OCI-M1 (cell line): ENCODE measurements at regions not wholly inside any gene's neighbourhood (a gene's known extent, or its start where the extent isn't known, plus 50 kb on each side); places are given as distances from the start of the nearest gene placed in this dataset.

Source experiments
- DNase-seq: peaks from one replicate; lab custom pipeline; 2025; lab: John Stamatoyannopoulos, UW

DNA sequence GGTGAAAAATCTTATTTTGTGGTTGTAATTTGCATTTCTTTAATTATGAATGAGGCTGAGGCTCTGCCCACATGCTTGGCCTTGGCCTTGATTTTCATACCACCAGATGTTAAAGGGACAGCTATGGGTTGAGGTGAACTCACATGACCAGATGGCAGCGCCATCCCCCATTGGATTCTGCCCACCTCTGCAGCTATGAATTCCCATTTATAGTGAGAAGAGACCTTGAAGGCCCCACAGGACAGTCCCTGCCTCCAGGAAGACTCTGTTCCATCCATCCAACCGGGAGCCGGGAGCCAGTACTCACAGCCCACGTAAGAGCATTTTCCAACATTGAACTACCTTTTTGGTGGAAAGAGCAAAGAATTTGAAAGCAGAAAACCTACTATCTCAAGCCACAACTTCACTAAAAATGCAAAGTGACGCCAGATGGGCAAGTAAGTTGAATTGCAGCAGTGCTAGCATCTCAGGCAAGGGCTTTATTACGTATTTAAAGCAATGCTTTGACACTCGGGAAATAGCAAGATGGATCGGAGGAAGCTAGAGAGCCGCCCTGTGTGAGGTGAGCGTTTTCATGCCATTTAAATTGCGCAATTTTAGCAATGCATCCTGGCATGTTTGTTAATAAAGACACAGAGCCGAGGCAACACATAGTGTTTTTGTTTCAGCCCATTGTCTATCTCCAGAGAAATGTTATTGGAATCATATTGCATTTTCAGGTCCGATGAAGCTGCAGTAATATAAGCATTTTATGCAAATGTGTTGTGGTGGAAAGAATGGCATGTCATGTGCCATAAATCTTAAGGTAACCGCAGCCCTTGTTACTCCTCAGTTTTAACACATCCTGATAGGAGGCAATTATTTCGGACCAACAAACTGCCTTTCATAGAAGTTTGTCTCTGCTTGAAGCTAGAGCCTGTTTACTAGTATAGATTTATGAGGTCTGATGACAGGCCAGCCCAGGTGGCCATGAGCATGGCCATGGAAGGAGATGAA is 273.4 kb upstream of the TNRC6C start:
- DNase-seq: no peak

DNA sequence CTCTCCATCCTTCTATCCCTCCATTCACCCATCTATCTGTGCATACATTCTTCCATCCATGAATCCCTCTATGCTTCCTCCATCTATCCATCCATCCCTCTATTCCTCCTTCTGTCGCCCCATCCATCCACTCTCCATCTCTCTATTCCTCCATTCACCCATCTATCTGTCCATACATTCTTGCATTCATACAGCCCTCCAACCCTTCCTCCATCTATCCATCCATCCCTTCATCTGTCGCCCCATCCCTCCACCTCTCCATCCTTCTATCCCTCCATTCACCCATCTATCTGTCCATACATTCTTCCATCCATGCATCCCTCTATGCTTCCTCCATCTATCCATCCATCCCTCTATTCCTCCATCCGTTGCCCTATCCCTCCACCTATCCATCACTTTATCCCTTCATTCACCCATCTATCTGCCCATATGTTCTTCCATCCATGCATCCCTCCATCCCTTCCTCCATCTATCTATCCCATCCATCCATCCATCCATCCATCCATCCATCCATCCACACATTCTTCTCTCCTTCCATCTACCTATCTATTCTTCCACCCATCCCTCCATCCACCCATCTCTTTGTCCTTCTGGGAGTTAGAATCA is 272.5 kb upstream of the TNRC6C start:
- DNase-seq: no peak

DNA sequence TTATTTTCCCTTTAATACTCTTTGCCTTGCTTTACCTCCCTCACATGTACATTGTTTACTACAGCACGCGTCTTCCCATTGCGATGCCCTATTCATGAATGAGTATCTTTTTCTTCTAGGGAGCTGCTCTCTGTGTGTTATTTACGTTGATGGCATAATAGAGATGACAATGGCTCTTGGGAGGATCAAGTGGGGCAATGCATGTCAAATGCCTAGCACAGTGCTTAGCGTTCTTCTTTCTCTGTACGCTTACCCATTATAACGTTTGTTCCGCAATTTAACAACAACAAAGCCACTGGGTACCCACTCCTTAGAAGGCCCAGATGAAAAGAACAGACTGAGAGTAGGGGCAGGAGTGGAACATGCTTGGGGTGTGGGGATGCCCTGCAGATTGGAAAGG is 271.6 kb upstream of the TNRC6C start:
- no peak for DNase-seq

DNA sequence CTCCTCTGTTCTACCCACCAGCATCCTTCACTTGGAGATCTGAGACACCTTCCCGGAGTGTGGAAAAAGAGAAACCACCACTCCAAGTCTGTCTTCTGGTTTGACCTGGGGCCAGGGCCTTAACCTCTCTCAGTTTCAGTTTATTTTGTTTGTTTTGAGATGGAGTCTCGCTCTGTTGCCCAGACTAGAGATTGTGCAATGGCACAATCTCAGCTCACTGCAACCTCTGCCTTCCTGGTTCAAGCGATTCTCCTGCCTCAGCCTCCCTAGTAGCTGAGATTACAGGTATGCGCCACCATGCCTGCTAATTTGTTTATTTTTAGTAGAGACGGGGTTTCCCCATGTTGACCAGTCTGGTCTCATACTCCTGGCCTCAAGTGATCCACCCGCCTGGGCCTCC is 271.1 kb upstream of the TNRC6C start:
- no peak for DNase-seq

DNA sequence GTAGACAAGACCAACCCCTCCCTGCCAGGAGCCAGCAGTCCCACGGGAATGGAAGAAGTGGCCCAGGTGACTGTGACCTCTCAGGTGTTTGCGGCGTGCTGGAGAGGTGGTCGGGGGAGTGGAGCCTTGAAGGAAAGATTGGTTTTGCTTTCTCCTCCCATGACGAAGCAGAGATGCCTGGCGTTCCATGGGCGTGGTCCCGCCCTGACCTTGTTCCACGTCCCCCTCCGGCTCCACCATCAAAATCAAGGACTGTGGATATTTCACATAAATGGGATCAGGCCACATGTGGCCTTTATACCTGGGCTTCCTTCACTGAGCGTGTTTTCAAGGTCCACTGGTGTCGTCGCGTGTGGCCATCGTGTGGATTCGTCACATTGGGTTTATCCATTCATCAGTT is 270.6 kb upstream of the TNRC6C start:
- DNase-seq: no peak

DNA sequence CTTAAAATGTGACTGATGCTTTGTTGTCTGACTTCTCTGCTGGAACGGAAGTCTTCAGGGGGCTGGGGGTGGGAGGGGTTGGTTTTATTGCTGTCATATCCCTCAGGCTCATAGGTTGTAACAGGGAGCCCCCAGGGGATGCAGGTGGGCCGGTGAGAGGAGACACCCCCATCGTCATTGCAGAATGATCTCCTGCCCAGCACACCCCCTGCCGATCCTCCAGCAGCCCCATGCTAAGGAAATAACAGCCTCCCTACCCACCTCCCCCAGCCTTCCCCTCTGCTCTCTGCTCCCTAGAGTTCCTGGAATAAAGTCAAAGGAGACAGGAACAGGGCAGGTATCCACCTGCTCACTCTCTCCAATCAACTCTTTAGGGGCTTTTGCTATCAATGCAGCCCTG is 270.1 kb upstream of the TNRC6C start:
- no peak for DNase-seq

DNA sequence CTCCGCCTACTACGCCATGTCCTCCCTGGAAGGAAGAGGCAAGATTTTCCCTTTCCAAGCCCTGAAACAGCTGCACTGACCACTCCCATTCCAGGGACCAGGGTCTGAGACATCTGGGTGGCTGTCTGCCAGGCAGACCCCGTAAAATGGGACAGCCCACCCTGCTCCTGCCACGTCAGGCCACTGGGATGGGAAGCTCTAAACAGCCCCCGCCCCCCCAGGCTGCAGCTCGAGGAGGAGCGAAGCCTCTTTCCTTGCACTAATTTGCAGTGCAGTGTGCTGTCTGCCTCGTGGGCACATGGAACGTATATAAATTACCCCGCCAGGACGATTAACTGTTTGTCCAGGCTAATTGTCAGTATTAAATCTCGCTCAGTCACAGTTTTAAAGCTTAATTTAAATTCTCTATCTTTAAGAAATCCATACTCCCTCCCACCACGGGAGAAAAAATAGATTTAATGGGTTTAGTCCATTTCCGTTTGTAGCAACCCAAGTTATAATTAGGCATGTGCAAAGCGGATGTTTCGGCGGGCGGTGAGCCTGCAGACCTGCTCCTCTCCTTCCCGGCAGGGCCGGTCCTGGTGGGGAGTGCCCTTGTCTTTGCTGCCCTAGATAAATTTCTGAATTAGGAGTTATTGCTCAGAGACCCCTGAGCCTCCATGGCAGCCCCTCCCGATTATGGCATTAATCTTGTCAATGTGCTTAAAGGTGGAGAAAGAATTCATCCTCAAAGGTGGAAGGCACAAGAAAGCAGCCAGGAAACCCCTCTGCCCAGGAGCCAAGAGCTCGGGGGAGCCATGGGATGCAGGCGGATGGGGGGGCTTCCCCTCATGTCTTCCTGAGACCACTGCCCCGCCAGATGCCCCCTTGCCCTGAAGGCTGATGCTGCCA is 268.0 kb upstream of the TNRC6C start:
- no peak for DNase-seq

DNA sequence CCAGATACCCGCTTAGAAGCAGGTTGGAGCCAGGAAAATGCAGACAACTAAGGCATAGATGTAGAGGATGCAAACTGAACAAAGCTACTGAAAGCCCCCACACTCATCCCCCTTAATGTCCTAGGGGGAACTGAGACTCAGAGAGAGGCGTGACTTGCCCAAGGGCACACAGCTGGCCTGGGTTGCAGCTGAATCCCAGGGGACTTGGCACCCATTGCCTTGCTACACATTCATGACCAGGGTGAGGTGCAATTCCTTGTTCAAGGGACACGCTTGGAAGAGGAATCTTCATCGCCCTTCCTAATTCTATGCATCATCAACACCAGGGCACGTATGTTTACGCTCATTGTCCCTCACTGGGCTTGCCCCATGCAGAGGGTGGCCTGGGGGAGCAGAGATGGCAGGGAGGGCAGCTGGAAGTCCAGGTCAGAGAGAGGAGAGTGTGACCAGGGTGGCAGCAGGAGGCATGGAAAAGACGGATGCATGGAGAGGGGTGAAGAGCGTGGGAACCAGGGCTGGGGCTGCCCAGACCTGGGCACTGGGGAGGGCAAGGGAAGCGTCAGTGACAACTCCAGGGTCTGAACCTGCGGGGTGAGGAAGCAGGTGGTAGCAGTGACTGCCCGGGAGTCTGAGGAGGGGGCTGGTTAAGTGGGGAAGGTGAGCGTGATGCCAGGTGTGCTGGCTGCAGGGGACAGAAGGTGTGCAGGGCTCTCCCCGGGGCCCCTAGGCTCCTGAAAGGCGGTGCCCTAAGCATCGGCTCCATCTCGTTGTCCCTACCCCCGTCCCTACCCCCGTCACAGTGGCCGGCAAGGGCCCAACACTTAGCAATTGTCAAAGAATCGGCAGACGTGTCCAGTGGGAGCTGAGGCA is 267.1 kb upstream of the TNRC6C start:
- no peak for DNase-seq

DNA sequence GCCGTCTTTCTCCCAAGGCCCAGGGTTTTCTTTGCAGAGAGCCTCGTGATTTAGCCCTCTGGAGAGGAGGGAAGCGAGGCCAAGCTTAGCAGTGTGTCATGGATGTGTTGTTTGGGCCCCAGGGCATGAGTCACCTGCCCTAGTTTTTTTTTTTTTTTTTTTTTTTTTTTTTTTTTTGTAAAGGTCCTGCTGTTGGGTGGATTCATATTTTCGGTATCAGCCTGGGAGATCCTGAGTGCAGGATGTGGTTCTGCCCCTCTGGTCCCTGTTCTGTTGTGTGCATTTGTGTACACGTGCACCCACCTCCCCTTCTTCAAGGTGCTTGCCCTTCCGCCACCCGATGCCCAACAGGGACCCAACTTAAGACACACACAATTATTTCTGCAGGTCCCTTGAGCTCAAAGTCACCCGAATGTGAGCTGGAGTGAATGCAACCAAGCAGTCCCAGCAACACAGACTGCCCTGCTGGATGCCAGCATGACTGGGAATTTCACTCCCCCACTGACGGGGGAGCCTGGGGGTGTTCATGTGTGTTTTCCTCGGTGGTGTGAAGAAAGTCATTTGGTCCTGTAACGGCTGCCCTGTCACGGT is 265.8 kb upstream of the TNRC6C start:
- no peak for DNase-seq

DNA sequence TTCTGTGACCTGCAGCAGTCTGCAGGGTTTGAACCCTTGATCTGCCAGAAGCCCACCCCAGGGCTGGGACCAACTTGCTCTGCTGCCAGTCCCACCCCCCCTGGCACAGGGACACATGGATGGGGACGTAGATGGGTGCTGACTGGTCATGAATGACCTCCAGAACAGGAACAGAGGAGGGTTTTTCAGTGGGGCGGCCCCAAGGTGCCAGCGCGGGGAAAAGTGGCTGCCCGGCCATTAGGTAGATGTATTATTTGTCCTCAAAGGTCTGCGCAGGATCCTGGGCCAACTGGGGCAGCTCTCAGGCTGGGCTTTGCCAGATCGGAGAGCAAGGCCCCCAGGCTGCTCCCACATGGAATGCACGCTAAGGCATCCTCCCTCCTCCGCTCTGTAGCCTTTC is 265.2 kb upstream of the TNRC6C start:
- DNase-seq: no peak

DNA sequence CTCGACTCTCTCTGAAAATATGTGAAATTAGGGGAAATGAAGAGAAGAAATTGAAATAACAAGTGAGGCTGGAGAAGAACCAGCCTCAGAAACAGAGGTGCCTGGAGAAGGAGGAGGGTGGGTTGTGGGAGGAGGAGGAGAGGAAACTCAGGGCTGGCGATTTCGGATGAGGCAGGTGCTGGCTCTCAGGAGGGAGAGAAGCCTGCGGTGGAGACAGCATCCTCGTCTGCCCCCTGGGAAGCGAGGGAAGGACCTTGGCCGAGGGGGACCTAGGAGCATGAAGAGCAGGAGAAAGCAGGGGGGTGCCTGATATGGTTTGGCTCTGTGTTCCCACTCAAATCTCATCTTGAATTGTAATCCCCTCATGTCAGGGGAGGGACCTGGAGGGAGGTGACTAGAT is 264.7 kb upstream of the TNRC6C start:
- DNase-seq: no peak

DNA sequence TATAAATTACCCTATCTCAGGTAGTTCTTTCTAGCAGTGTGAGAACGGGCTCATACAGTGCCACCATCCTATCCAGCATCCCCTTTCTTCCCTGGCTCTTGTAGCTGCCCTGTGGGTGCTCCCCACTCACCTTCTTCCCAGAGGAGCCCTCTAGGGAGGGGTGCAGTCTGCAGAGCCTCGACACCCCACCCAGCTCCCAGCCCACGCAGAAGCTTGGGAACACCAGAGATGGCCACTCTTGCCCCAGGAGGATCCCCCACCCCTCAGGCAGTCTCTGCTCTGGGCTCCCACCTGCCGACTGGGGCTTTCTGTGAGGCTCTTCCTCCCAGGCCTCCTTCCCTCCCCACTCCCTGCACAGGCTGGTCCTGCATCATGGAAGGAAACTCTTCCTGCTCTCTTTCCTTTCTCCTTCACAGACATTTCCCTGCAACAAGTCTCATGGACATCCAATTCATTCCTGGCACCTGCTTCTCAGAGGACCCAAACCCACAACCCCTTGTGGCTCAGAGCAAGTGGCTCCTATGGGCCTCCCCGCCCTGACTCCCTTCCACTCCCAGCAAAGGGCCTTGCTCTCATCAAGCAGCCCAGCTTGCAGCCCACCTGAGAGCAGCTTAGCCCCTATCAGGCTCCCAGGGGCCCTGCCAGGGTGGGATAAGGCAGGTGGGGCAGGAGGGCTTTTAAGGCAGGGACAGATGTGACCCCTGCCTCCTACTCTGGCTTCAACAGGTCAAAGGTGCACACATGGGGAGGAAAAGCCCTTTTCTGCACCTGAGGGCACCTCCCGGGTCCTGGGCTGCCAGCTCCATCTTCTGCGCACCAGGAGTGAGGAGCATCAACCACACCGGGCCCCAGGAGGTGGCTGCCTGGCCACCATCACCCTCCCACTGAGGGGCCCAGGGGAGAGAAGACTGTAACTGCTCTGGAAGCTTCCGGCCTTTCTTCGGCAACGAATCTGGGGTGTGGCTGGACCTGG is 263.8 kb upstream of the TNRC6C start:
- DNase-seq: no peak

DNA sequence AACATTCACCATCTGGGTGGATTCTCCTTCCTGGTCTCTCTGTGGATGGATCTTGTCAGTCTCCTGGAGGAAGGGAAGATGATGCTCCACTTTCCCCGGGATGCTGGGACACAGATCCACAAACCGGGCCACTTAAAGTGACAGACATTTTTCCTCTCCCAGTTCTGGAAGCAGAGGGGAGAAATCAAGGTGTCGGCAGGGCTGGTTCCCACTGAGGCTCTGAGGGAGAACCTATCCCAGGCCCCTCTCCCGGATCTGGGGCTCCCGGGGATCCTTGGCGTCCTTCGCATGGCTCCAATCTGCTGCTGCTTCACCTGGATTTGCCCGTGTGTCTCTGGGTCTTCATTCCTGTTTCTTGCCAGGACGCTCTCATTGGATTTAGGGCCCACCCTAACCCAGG is 263.1 kb upstream of the TNRC6C start:
- no peak for DNase-seq

DNA sequence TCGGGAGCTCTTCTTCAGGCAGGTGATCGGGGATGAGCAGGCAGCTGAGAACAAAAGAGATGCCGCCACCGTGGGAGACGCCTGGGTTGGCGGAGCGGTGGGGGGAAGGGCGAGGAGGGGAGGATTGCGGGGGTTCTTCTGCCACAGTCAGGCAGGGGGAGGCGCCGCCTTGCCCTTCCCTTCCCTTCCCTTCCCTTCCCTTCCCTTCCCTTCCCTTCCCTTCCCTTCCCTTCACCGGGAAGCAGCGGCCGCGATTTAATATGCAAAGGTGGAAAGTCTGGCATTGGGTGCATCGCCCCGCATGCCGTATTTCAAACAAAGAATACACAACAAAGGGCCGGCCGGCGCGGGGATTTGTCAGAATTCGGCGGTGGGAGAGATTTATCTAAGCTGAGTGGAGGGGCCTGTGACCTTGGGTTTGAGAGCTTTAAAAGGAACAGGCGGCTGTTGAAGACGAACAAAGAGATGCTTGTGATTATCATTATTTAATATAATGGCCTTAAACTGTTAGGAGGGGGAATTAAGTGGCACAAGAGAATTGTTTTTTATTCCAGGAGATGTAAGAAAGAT is 262.3 kb upstream of the TNRC6C start:
- DNase-seq: no peak

DNA sequence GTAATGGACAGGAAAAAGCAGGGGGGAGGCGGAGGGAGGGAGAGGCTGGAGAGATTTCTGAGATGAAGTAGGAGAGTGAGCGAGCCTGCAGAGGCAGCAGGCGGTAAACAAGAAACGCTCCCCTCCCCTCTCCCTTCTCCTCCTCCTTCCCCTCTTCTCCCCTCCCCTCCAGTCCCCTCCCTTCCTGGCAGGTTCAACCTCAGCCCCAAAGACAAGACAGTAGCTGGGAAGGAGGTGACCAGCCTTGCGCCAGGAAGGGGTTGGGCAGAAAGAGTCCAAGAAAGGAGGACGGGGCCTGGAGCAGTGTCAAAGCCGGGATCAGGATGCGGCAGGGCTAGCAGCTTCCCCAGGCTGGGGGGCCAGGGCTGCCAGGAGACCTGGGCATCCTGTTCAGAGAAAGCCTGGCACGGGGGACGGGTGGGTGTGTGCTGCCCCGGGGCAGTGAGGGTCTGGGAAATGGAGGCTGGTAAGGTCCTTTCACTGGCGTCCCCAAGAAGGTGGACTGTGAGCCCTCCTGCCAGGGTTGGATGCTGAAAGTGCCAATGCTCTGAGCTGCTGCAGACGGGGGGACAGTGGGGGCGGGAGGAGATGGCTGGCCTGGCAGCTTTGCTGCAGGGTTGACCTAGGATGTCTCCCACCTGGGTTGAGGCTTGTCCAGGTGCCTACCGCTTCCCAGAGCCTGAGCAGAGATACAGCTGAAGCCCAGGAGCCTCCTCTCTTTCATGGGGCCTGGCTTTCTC is 261.6 kb upstream of the TNRC6C start:
- DNase-seq: no peak

DNA sequence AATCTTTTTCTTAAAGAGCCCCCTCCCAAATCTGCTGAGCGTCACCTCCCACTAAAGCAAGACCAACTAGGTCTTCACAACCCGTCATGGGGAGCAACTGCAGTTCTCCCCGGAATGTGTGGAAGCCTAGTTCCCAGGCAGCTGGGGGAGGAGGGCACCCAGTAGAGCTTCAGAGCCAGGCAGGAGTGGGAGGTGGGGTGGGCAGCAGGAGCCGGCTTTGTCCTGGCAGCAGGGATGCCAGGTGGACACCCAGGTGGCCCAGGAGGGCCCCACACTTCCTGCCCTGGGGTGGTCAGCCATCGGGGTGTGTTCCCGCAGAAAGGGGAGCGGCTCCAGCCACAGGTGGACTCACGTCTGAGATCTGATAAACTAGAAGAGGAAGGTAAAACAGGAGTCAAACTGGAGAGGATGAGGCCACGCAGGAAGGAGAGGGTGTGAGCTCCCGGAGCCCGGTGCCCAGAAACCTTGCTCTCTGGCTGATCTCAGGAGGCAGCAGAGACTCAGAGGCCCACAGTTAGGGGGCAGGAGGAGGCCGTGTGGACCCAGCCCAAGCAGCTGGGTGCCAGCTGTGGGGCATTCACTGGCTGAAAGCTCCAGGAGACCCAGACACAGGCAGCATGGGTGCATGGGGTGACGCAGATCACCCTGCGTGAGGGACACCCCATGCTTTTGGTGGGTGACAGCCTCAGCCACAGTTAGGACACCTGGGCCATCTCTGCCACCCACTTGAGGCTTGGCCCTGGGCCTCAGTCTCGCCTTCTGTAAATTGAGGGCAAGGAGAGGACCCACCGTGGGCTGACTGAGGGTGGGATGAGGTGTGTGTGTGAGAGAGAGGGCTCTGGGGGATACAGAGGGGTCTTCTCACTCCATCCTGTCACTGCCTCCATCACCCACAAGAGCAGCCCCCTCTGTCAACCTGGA is 260.8 kb upstream of the TNRC6C start:
- no peak for DNase-seq

DNA sequence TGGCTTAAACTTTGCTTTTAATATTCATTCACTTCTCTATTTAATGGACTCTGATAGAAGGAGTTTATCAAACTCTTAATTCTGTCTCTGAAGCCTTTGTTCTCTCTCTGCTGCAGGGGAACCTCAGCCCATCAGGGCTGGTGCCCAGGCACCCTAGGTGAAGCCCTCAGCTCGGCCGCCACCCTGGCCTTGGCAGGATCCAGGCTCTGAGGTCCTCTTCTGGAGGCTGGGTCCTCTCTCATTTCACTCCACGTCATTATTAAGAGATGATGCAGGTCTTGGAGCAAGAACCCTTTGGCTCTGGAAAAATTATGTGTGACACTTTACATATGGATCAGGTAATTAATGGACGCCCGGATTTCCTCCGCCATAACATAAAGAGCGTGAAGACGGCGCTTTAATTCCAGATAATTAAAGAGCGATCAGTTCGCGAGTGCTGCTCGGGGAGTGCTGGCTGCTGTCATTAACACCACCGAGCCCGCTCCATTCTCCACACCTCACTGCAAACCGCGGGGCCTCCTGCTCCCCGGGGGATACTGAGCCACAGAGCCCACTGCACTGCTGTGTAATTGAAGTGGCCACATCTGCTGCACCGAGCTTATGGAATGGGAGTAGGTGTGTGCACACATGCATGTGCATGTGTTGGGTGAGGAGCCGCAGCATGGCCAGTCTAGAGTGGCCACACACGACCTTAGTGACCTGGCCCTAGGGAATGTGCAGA is 259.4 kb upstream of the TNRC6C start:
- DNase-seq: no peak
